IMR-90 (cell line): ENCODE measurements at regions not wholly inside any gene's neighbourhood (a gene's known extent, or its start where the extent isn't known, plus 50 kb on each side); places are given as distances from the start of the nearest gene placed in this dataset.

Experiments used
- ATAC-seq: fragments of 200-7000 bp; cut with Tn5 transposase; 2 replicates; pipeline ENCODE4 v1.9.1; 2020; ENCODE audit warnings: low read depth, mild to moderate bottlenecking, moderate library complexity
- BruUV-seq: library from RNA; stranded (reverse); fragments of 400-500 nt; replicated peaks from 2 replicates; lab custom pipeline; 2021; lab: Mats Ljungman, UMichigan
- CTCF ChIA-PET: fragments of 300-600 bp; formaldehyde crosslinking; extraction: SDS; loops from one replicate; lab custom pipeline; 2021; ENCODE audit warnings: antibody characterized with exemption; lab: Yijun Ruan, JAX
- POLR2A ChIA-PET: fragments of 300-600 bp; sonication (Branson Sonifier 250); formaldehyde crosslinking; loops from one replicate; lab custom pipeline; 2022; ENCODE audit warnings: antibody characterized with exemption; ENCODE audit not compliant: unreplicated experiment; lab: Charles Lee
- DNase-seq: peaks from one replicate; pipeline ENCODE4 v3.0.0; 2013
- H2AFZ ChIP-seq: replicated peaks from 2 replicates; pipeline ENCODE3; 2013; ENCODE audit warnings: low read length, mild to moderate bottlenecking; ENCODE audit not compliant: poor library complexity
- H2AK5ac ChIP-seq: 2 replicates; pipeline ENCODE4 v1.6.1; 2013; ENCODE audit warnings: low read depth, low read length, inconsistent platforms
- H2AK9ac ChIP-seq: replicated peaks from 2 replicates; pipeline ENCODE3; 2013; ENCODE audit warnings: mild to moderate bottlenecking, low read depth, low read length, moderate library complexity; ENCODE audit not compliant: poor library complexity
- H2BK120ac ChIP-seq: 2 replicates; pipeline ENCODE4 v1.6.1; 2013; ENCODE audit warnings: low read depth, low read length, inconsistent platforms
- H2BK15ac ChIP-seq: 3 replicates; pipeline ENCODE4 v1.6.1; 2013; ENCODE audit warnings: low read depth, low read length, inconsistent platforms
- H2BK20ac ChIP-seq: 2 replicates; pipeline ENCODE4 v1.6.1; 2013; ENCODE audit warnings: low read depth, mild to moderate bottlenecking, inconsistent platforms, low read length, moderate library complexity
- H2BK5ac ChIP-seq: 2 replicates; pipeline ENCODE4 v1.6.1; 2013; ENCODE audit warnings: mild to moderate bottlenecking, low read depth, low read length, inconsistent platforms; ENCODE audit not compliant: poor library complexity, severe bottlenecking
- H3K14ac ChIP-seq: replicated peaks from 2 replicates; pipeline ENCODE4 v1.6.1; 2013; ENCODE audit warnings: low read depth, low read length, inconsistent platforms
- H3K18ac ChIP-seq: 2 replicates; pipeline ENCODE4 v1.6.1; 2013; ENCODE audit warnings: low read depth, low read length, control low read depth
- H3K23ac ChIP-seq: 2 replicates; pipeline ENCODE4 v1.6.1; 2013; ENCODE audit warnings: low read depth, low read length, inconsistent platforms
- H3K27ac ChIP-seq: 2 replicates; pipeline ENCODE4 v1.5.1; 2013; ENCODE audit warnings: mild to moderate bottlenecking, control low read depth, low read length; ENCODE audit not compliant: insufficient read depth
- H3K27me3 ChIP-seq: 2 replicates; pipeline ENCODE4 v1.6.1; 2013; ENCODE audit warnings: low read length; ENCODE audit not compliant: control insufficient read depth, insufficient read depth
- H3K36me3 ChIP-seq: 2 replicates; pipeline ENCODE4 v1.6.1; 2013; ENCODE audit warnings: low read length, mixed read lengths; ENCODE audit not compliant: control insufficient read depth, insufficient read depth
- H3K4ac ChIP-seq: 2 replicates; pipeline ENCODE4 v1.6.1; 2013; ENCODE audit warnings: low read depth, low read length, inconsistent platforms
- H3K4me1 ChIP-seq: 2 replicates; pipeline ENCODE4 v1.6.1; 2013; ENCODE audit warnings: low read length, mixed read lengths; ENCODE audit not compliant: control insufficient read depth, insufficient read depth
- H3K4me2 ChIP-seq: 2 replicates; pipeline ENCODE4 v1.6.1; 2013; ENCODE audit warnings: low read depth, mild to moderate bottlenecking, control low read depth, low read length, moderate library complexity
- H3K4me3 ChIP-seq: 2 replicates; pipeline ENCODE4 v1.5.1; 2013; ENCODE audit warnings: low read depth, mild to moderate bottlenecking, control low read depth, low read length, moderate library complexity; ENCODE audit not compliant: insufficient read depth
- H3K56ac ChIP-seq: 2 replicates; pipeline ENCODE4 v1.6.1; 2013; ENCODE audit warnings: low read length, inconsistent platforms; ENCODE audit not compliant: insufficient read depth; ENCODE audit errors: extremely low read depth
- H3K79me1 ChIP-seq, 2 experiments: 2 replicates each; pipeline ENCODE4 v1.6.1; 2013; ENCODE audit warnings: low read length in 2 of 2, inconsistent platforms in 1 of 2, low read depth in 1 of 2
- H3K9ac ChIP-seq: 2 replicates; pipeline ENCODE4 v1.6.1; 2013; ENCODE audit warnings: low read depth, low read length, control low read depth
- H3K9me1 ChIP-seq: 2 replicates; pipeline ENCODE4 v1.6.1; 2013; ENCODE audit warnings: low read length, inconsistent platforms; ENCODE audit not compliant: insufficient read depth
- H3K9me3 ChIP-seq: 2 replicates; pipeline ENCODE4 v1.6.1; 2013; ENCODE audit warnings: low read length; ENCODE audit not compliant: control insufficient read depth, insufficient read depth
- H4K20me1 ChIP-seq: 2 replicates; pipeline ENCODE4 v1.6.1; 2013; ENCODE audit warnings: low read length, inconsistent platforms; ENCODE audit not compliant: insufficient read depth
- H4K5ac ChIP-seq: 2 replicates; pipeline ENCODE4 v1.6.1; 2013; ENCODE audit warnings: mild to moderate bottlenecking, low read depth, low read length, control low read depth
- H4K8ac ChIP-seq, 2 experiments: 2 replicates each; pipeline ENCODE4 v1.6.1; 2013; ENCODE audit warnings: low read depth in 2 of 2, low read length in 2 of 2, control low read depth in 1 of 2, inconsistent platforms in 1 of 2
- H4K91ac ChIP-seq: 2 replicates; pipeline ENCODE4 v1.6.1; 2013; ENCODE audit warnings: low read depth, low read length, inconsistent platforms; ENCODE audit not compliant: insufficient read depth
- BHLHE40 ChIP-seq: fragments of 150-350 bp; IDR thresholded peaks from 2 replicates; pipeline ENCODE4 v1.6.1; 2016; ENCODE audit warnings: mild to moderate bottlenecking, low read depth, low read length
- CEBPB ChIP-seq: IDR thresholded peaks from 2 replicates; pipeline ENCODE4 v1.6.1; 2012; ENCODE audit warnings: low read depth, low read length, improper control_type of control experiment
- CHD1 ChIP-seq: IDR thresholded peaks from 2 replicates; pipeline ENCODE4 v1.6.1; 2012; ENCODE audit warnings: low read depth, low read length, improper control_type of control experiment
- CTCF ChIP-seq: conservative IDR thresholded peaks from 2 replicates; pipeline ENCODE4 v1.5.1; 2012; ENCODE audit warnings: mild to moderate bottlenecking, low read depth, low read length, improper control_type of control experiment
- ELK1 ChIP-seq: fragments of 150-350 bp; IDR thresholded peaks from 2 replicates; pipeline ENCODE4 v1.6.1; 2016; ENCODE audit warnings: low read depth, mild to moderate bottlenecking, low read length, moderate library complexity, borderline replicate concordance
- FOS ChIP-seq: fragments of 150-350 bp; IDR thresholded peaks from 2 replicates; pipeline ENCODE4 v1.6.1; 2016; ENCODE audit warnings: low read depth, low read length
- MAFK ChIP-seq: IDR thresholded peaks from 2 replicates; pipeline ENCODE4 v1.6.1; 2012; ENCODE audit warnings: low read depth, low read length, improper control_type of control experiment
- MAZ ChIP-seq: IDR thresholded peaks from 2 replicates; pipeline ENCODE4 v1.6.1; 2012; ENCODE audit warnings: low read depth, mild to moderate bottlenecking, low read length, improper control_type of control experiment, moderate library complexity, borderline replicate concordance
- MXI1 ChIP-seq: IDR thresholded peaks from 2 replicates; pipeline ENCODE4 v1.6.1; 2012; ENCODE audit warnings: low read depth, mild to moderate bottlenecking, low read length, moderate library complexity, borderline replicate concordance
- NFE2L2 ChIP-seq: fragments of 150-350 bp; IDR thresholded peaks from 2 replicates; pipeline ENCODE4 v1.6.1; 2016; ENCODE audit warnings: low read depth, mild to moderate bottlenecking, low read length
- POLR2A ChIP-seq: IDR thresholded peaks from 2 replicates; pipeline ENCODE4 v1.6.1; 2012; ENCODE audit warnings: mild to moderate bottlenecking, low read depth, low read length
- RAD21 ChIP-seq: IDR thresholded peaks from 2 replicates; pipeline ENCODE4 v1.6.1; 2012; ENCODE audit warnings: low read length, improper control_type of control experiment
- RCOR1 ChIP-seq: IDR thresholded peaks from 2 replicates; pipeline ENCODE4 v1.6.1; 2012; ENCODE audit warnings: mild to moderate bottlenecking, low read length, improper control_type of control experiment; ENCODE audit not compliant: insufficient replicate concordance
- RFX5 ChIP-seq: IDR thresholded peaks from 2 replicates; pipeline ENCODE4 v1.8.0; 2012; ENCODE audit warnings: low read depth, mild to moderate bottlenecking, low read length, moderate library complexity
- SMC3 ChIP-seq: fragments of 150-350 bp; IDR thresholded peaks from 2 replicates; pipeline ENCODE4 v1.6.1; 2016; ENCODE audit warnings: low read depth, mild to moderate bottlenecking, antibody characterized with exemption, low read length, moderate library complexity
- USF2 ChIP-seq: fragments of 150-350 bp; IDR thresholded peaks from 2 replicates; pipeline ENCODE4 v1.6.1; 2017; ENCODE audit warnings: mild to moderate bottlenecking, antibody characterized with exemption, low read length, low read depth
- WGBS, 2 experiments: methylation state at CpG; one replicate each; pipeline versions ENCODE4 v1.1.5 to v1.1.7; 2013; ENCODE audit warnings: missing lambda C conversion rate in 2 of 2; ENCODE audit not compliant: insufficient read length in 1 of 2; ENCODE audit errors: extremely low coverage in 2 of 2; 5-methylcytosine and 5-hydroxymethylcytosine counted together
- dilution Hi-C: fragments of 300-500 bp; cut with HindIII; formaldehyde crosslinking; loops from one replicate; pipeline ENCODE4 v1.14.3; 2018; ENCODE audit warnings: low sequenced_read_pairs; ENCODE audit not compliant: unreplicated experiment
- in situ Hi-C: fragments of 300-500 bp; cut with MboI; formaldehyde crosslinking; loops from 3 replicates; pipeline ENCODE4 v1.14.3; 2019; ENCODE audit warnings: low sequenced_read_pairs, inconsistent platforms, mixed read lengths
- intact Hi-C: fragments of 100-400 bp; cut with micrococcal nuclease; formaldehyde crosslinking; loops from 2 replicates; pipeline ENCODE4 v1.10.0; 2022

GRCh38 chr6:8337147-8337546, 98.2 kb downstream of the SLC35B3 start:
- H3K18ac ChIP-seq, result no peak overlapping the region
- DNase-seq, result no peak
- no peaks in the 10 kb centered on the region for H3K36me3 ChIP-seq
- in situ Hi-C loops (no loop called here), intact Hi-C loops (no loop called here), dilution Hi-C loops (no loop called here)
- peaks cover 5% of the 10 kb centered on the region for H3K9me3 ChIP-seq
- H2AK9ac ChIP-seq, result no peak overlapping the region
- no peak overlapping the region for H4K8ac ChIP-seq
- H3K27me3 ChIP-seq, result no peaks in the 10 kb centered on the region
- ChIA-PET CTCF (no interaction called here), POLR2A (no interaction called here)
- H3K14ac ChIP-seq, result no peak overlapping the region
- H3K79me1 ChIP-seq, result no peaks in the 10 kb centered on the region
- H2AK5ac ChIP-seq, result no peak overlapping the region
- H3K27ac ChIP-seq, result no peak overlapping the region
- TF ChIP-seq BHLHE40 (no peak), RAD21 (no peak), SMC3 (no peak), NFE2L2 (no peak), MXI1 (no peak), USF2 (no peak), RFX5 (no peak), MAFK (no peak), CEBPB (no peak), MAZ (no peak), CTCF (no peak), RCOR1 (no peak), FOS (no peak), POLR2A (no peak), CHD1 (no peak), ELK1 (no peak)
- H3K9ac ChIP-seq, result no peak overlapping the region
- no peak overlapping the region for H2BK20ac ChIP-seq
- ATAC-seq, result no peak
- H2BK120ac ChIP-seq, result no peak overlapping the region
- no peak overlapping the region for H2AFZ ChIP-seq
- BruUV-seq, result no TSS peak
- no peak overlapping the region for H4K5ac ChIP-seq
- H2BK15ac ChIP-seq, result no peak overlapping the region
- H3K4me1 ChIP-seq, result no peaks in the 10 kb centered on the region
- no peak overlapping the region for H3K4ac ChIP-seq
- H3K4me3 ChIP-seq, result no peak overlapping the region
- no peak overlapping the region for H3K4me2 ChIP-seq
- H3K9me1 ChIP-seq, result no peaks in the 10 kb centered on the region
- H2BK5ac ChIP-seq, result no peak overlapping the region
- H4K91ac ChIP-seq, result no peak overlapping the region
- no peak overlapping the region for H3K23ac ChIP-seq
- H4K20me1 ChIP-seq, result no peaks in the 10 kb centered on the region
- H3K56ac ChIP-seq, result no peak overlapping the region
- 41% methylated on average over 2 of the region's 4 CpGs; no CpG with 5 or more reads in 1 of the 2 experiments for WGBS, 2 experiments
